HEK293 (cell line): ENCODE measurements at regions not wholly inside any gene's neighbourhood (a gene's known extent, or its start where the extent isn't known, plus 50 kb on each side); places are given as distances from the start of the nearest gene placed in this dataset.

ENCODE experiments used
- ELK4 ChIP-seq: IDR thresholded peaks from 2 replicates; pipeline ENCODE4 v1.6.1; 2011; ENCODE audit warnings: mild to moderate bottlenecking, low read depth, low read length, borderline replicate concordance
- INSM2 ChIP-seq: fragments of 450-650 bp; formaldehyde crosslinking; IDR thresholded peaks from 2 replicates; pipeline ENCODE4 v1.5.1; 2016; ENCODE audit warnings: missing biosample characterization, missing genetic modification characterization
- KLF9 ChIP-seq: fragments of 450-650 bp; formaldehyde crosslinking; IDR thresholded peaks from 2 replicates; pipeline ENCODE4 v1.5.1; 2016; ENCODE audit warnings: missing biosample characterization, missing genetic modification characterization, low read depth
- PRDM1 ChIP-seq: fragments of 450-650 bp; formaldehyde crosslinking; IDR thresholded peaks from 2 replicates; pipeline ENCODE4; 2016; ENCODE audit warnings: missing biosample characterization, missing genetic modification characterization
- PRDM10 ChIP-seq: fragments of 450-650 bp; formaldehyde crosslinking; IDR thresholded peaks from 2 replicates; pipeline ENCODE4 v1.5.1; 2016; ENCODE audit warnings: missing biosample characterization, missing genetic modification characterization
- WT1 ChIP-seq: fragments of 450-650 bp; formaldehyde crosslinking; IDR thresholded peaks from 2 replicates; pipeline ENCODE4 v1.5.1; 2016; ENCODE audit warnings: missing biosample characterization, missing genetic modification characterization
- ZBTB10 ChIP-seq: fragments of 450-650 bp; formaldehyde crosslinking; IDR thresholded peaks from 2 replicates; pipeline ENCODE4 v1.5.1; 2016; ENCODE audit warnings: missing biosample characterization, missing genetic modification characterization
- ZBTB17 ChIP-seq: fragments of 450-650 bp; formaldehyde crosslinking; IDR thresholded peaks from 2 replicates; pipeline ENCODE4 v1.5.1; 2016; ENCODE audit warnings: missing biosample characterization, missing genetic modification characterization
- ZBTB48 ChIP-seq: fragments of 450-650 bp; formaldehyde crosslinking; IDR thresholded peaks from 2 replicates; pipeline ENCODE4 v1.5.1; 2016; ENCODE audit warnings: missing biosample characterization, missing genetic modification characterization
- ZNF10 ChIP-seq: fragments of 450-650 bp; formaldehyde crosslinking; IDR thresholded peaks from 2 replicates; pipeline ENCODE4 v1.5.1; 2017; ENCODE audit warnings: missing biosample characterization, missing genetic modification characterization
- ZNF114 ChIP-seq: fragments of 450-650 bp; formaldehyde crosslinking; IDR thresholded peaks from 2 replicates; pipeline ENCODE4 v1.5.0; 2017; ENCODE audit warnings: missing biosample characterization, missing genetic modification characterization
- ZNF121 ChIP-seq: fragments of 450-650 bp; formaldehyde crosslinking; IDR thresholded peaks from 2 replicates; pipeline ENCODE4 v1.5.1; 2016; ENCODE audit warnings: missing biosample characterization, missing genetic modification characterization
- ZNF138 ChIP-seq: fragments of 450-650 bp; formaldehyde crosslinking; IDR thresholded peaks from 2 replicates; pipeline ENCODE4 v1.5.1; 2016; ENCODE audit warnings: missing biosample characterization, missing genetic modification characterization, borderline replicate concordance
- ZNF157 ChIP-seq: fragments of 450-650 bp; formaldehyde crosslinking; IDR thresholded peaks from 2 replicates; pipeline ENCODE4 v1.5.1; 2016; ENCODE audit warnings: missing biosample characterization, missing genetic modification characterization
- ZNF280C ChIP-seq: fragments of 450-650 bp; formaldehyde crosslinking; IDR thresholded peaks from 2 replicates; pipeline ENCODE4 v1.5.1; 2016; ENCODE audit warnings: missing biosample characterization, missing genetic modification characterization
- ZNF292 ChIP-seq: fragments of 450-650 bp; formaldehyde crosslinking; IDR thresholded peaks from 2 replicates; pipeline ENCODE4 v1.5.1; 2016; ENCODE audit warnings: low read depth, missing biosample characterization, missing genetic modification characterization, borderline replicate concordance
- ZNF354C ChIP-seq: fragments of 450-650 bp; formaldehyde crosslinking; IDR thresholded peaks from 2 replicates; pipeline ENCODE4 v1.5.1; 2016; ENCODE audit warnings: missing biosample characterization, missing genetic modification characterization, low read depth, borderline replicate concordance
- ZNF37A ChIP-seq: fragments of 450-650 bp; IDR thresholded peaks from 2 replicates; pipeline ENCODE4 v1.5.1; 2018; ENCODE audit warnings: missing biosample characterization, missing genetic modification characterization
- ZNF433 ChIP-seq: fragments of 450-650 bp; formaldehyde crosslinking; IDR thresholded peaks from 2 replicates; pipeline ENCODE4 v1.5.1; 2016; ENCODE audit warnings: missing biosample characterization, missing genetic modification characterization, low read depth
- ZNF510 ChIP-seq: fragments of 450-650 bp; formaldehyde crosslinking; IDR thresholded peaks from 2 replicates; pipeline ENCODE4 v1.5.1; 2018; ENCODE audit warnings: mild to moderate bottlenecking, missing genetic modification characterization, missing biosample characterization; ENCODE audit not compliant: insufficient replicate concordance
- ZNF623 ChIP-seq: fragments of 450-650 bp; formaldehyde crosslinking; IDR thresholded peaks from 2 replicates; pipeline ENCODE4 v1.5.1; 2016; ENCODE audit warnings: missing biosample characterization, missing genetic modification characterization
- ZNF704 ChIP-seq: fragments of 450-650 bp; formaldehyde crosslinking; IDR thresholded peaks from 2 replicates; pipeline ENCODE4 v1.5.1; 2016; ENCODE audit warnings: missing biosample characterization, missing genetic modification characterization
- ZNF707 ChIP-seq: fragments of 450-650 bp; formaldehyde crosslinking; IDR thresholded peaks from 2 replicates; pipeline ENCODE4 v1.5.1; 2016; ENCODE audit warnings: missing biosample characterization, missing genetic modification characterization
- ZSCAN5A ChIP-seq: fragments of 450-650 bp; formaldehyde crosslinking; IDR thresholded peaks from 2 replicates; pipeline ENCODE4 v1.5.1; 2016; ENCODE audit warnings: missing biosample characterization, missing genetic modification characterization

GRCh38 chr6:27091661-27092315 is 155.7 kb upstream of the PRSS16 start (continued):
- TF ChIP-seq ZBTB10 (tag by site-specific recombination) (peak; percentile 67), ZNF114 (no peak), ZNF510 (tag by site-specific recombination) (no peak), ZNF704 (no peak), ZNF138 (tag by site-specific recombination) (no peak), ELK4 (no peak), ZNF623 (no peak), ZNF157 (tag by site-specific recombination) (no peak), ZNF37A (tag by site-specific recombination) (no peak), PRDM1 (peak; percentile 42; the same call in 1 of the 2 replicates), ZBTB48 (tag by site-specific recombination) (0 out of 2 replicates have a peak, but pooled peaks have one; percentile 34), INSM2 (tag by site-specific recombination) (0 out of 2 replicates have a peak, but pooled peaks have one; percentile 39), WT1 (no peak), ZNF354C (tag by site-specific recombination) (no peak), KLF9 (tag by site-specific recombination) (no peak), ZSCAN5A (tag by site-specific recombination) (no peak), PRDM10 (tag by site-specific recombination) (peak; percentile 89), ZNF280C (tag by site-specific recombination) (no peak), ZBTB17 (tag by site-specific recombination) (peak; percentile 85), ZNF707 (no peak), ZNF10 (tag by site-specific recombination) (peak; percentile 79), ZNF121 (tag by site-specific recombination) (no peak), ZNF292 (no peak), ZNF433 (tag by site-specific recombination) (no peak)
